H9 (cell line): ENCODE measurements at regions not wholly inside any gene's neighbourhood (a gene's known extent, or its start where the extent isn't known, plus 50 kb on each side); places are given as distances from the start of the nearest gene placed in this dataset.

Experiments
- DNase-seq: peaks from one replicate; pipeline ENCODE4 v3.0.0-alpha.2; 2017
- H2AFZ ChIP-seq: one replicate; pipeline ENCODE4 v1.6.1; 2013; ENCODE audit warnings: mild to moderate bottlenecking, low read length, control low read depth, moderate library complexity
- H2AK5ac ChIP-seq: 2 replicates; pipeline ENCODE4 v1.6.1; 2013; ENCODE audit warnings: low read length, control low read depth, mixed read lengths; ENCODE audit not compliant: insufficient read length
- H2BK120ac ChIP-seq: one replicate; pipeline ENCODE4 v1.6.1; 2013; ENCODE audit warnings: low read depth, mild to moderate bottlenecking, low read length, control low read depth, inconsistent platforms; ENCODE audit not compliant: poor library complexity, severe bottlenecking
- H2BK12ac ChIP-seq: 2 replicates; pipeline ENCODE4 v1.6.1; 2013; ENCODE audit warnings: low read length, control low read depth, mixed read lengths, low read depth; ENCODE audit not compliant: insufficient read length
- H2BK15ac ChIP-seq: 2 replicates; pipeline ENCODE4 v1.6.1; 2013; ENCODE audit warnings: low read depth, low read length, control low read depth
- H2BK20ac ChIP-seq: one replicate; pipeline ENCODE4 v1.6.1; 2013; ENCODE audit warnings: low read depth, mild to moderate bottlenecking, low read length, control low read depth, inconsistent platforms; ENCODE audit not compliant: poor library complexity, severe bottlenecking
- H2BK5ac ChIP-seq: 2 replicates; pipeline ENCODE4 v1.6.1; 2013; ENCODE audit warnings: low read length, control low read depth, mixed read lengths; ENCODE audit not compliant: insufficient read length
- H3K14ac ChIP-seq: 2 replicates; pipeline ENCODE4 v1.6.1; 2013; ENCODE audit warnings: low read length, control low read depth; ENCODE audit not compliant: insufficient read depth
- H3K18ac ChIP-seq: 2 replicates; pipeline ENCODE4 v1.6.1; 2013; ENCODE audit warnings: low read depth, mild to moderate bottlenecking, mixed read lengths, low read length, control low read depth; ENCODE audit not compliant: insufficient read length
- H3K23ac ChIP-seq: 2 replicates; pipeline ENCODE4 v1.6.1; 2013; ENCODE audit warnings: low read length, control low read depth, mixed read lengths, low read depth; ENCODE audit not compliant: insufficient read length
- H3K23me2 ChIP-seq: 2 replicates; pipeline ENCODE4 v1.6.1; 2013; ENCODE audit warnings: low read depth, mild to moderate bottlenecking, mixed read lengths, low read length, control low read depth; ENCODE audit not compliant: insufficient read length, poor library complexity, severe bottlenecking
- H3K27ac ChIP-seq: 2 replicates; pipeline ENCODE4 v1.5.1; 2013; ENCODE audit warnings: low read length, control low read depth, mixed read lengths, low read depth; ENCODE audit not compliant: insufficient read length
- H3K27me3 ChIP-seq: 2 replicates; pipeline ENCODE4 v1.6.1; 2013; ENCODE audit warnings: low read length, control low read depth, inconsistent platforms; ENCODE audit not compliant: insufficient read depth
- H3K4ac ChIP-seq: 2 replicates; pipeline ENCODE4 v1.6.1; 2013; ENCODE audit warnings: low read depth, mild to moderate bottlenecking, control low read depth, inconsistent platforms, low read length, moderate library complexity
- H3K4me1 ChIP-seq: 2 replicates; pipeline ENCODE4 v1.6.1; 2013; ENCODE audit warnings: low read length, control low read depth, inconsistent platforms; ENCODE audit not compliant: insufficient read depth
- H3K4me2 ChIP-seq: 2 replicates; pipeline ENCODE4 v1.6.1; 2013; ENCODE audit warnings: low read length, control low read depth, mixed read lengths; ENCODE audit not compliant: insufficient read length, insufficient read depth
- H3K56ac ChIP-seq: 2 replicates; pipeline ENCODE4 v1.6.1; 2013; ENCODE audit warnings: low read depth, mild to moderate bottlenecking, mixed read lengths, low read length, control low read depth; ENCODE audit not compliant: insufficient read length
- H3K79me1 ChIP-seq: 2 replicates; pipeline ENCODE4 v1.6.1; 2013; ENCODE audit warnings: low read depth, mild to moderate bottlenecking, moderate library complexity, low read length, control low read depth, inconsistent platforms; ENCODE audit not compliant: insufficient read depth, poor library complexity, severe bottlenecking
- H3K79me2 ChIP-seq: 2 replicates; pipeline ENCODE4 v1.6.1; 2013; ENCODE audit warnings: low read length, control low read depth, inconsistent platforms; ENCODE audit not compliant: insufficient read depth
- H3K9ac ChIP-seq: 2 replicates; pipeline ENCODE4 v1.6.1; 2013; ENCODE audit warnings: low read length, control low read depth, mixed read lengths; ENCODE audit not compliant: insufficient read length; ENCODE audit errors: extremely low read depth
- H3K9me3 ChIP-seq: one replicate; pipeline ENCODE4 v1.6.1; 2013; ENCODE audit warnings: low read depth, low read length, inconsistent platforms; ENCODE audit not compliant: control insufficient read depth
- H3T11ph ChIP-seq: one replicate; pipeline ENCODE4 v1.6.1; 2013; ENCODE audit warnings: mild to moderate bottlenecking, low read length, control low read depth, inconsistent platforms
- H4K20me1 ChIP-seq: one replicate; pipeline ENCODE4 v1.6.1; 2013; ENCODE audit not compliant: control insufficient read depth, insufficient read length, insufficient read depth
- H4K5ac ChIP-seq: 2 replicates; pipeline ENCODE4 v1.6.1; 2013; ENCODE audit warnings: low read depth, mild to moderate bottlenecking, mixed read lengths, low read length, control low read depth; ENCODE audit not compliant: insufficient read length
- H4K8ac ChIP-seq: replicated peaks from 2 replicates; pipeline ENCODE4 v1.6.1; 2013; ENCODE audit warnings: low read length, control low read depth, mixed read lengths, low read depth; ENCODE audit not compliant: insufficient read length
- H4K91ac ChIP-seq: 2 replicates; pipeline ENCODE4 v1.6.1; 2013; ENCODE audit warnings: low read depth, mild to moderate bottlenecking, moderate library complexity, mixed read lengths, low read length, control low read depth; ENCODE audit not compliant: insufficient read length
- H3K27ac Mint-ChIP-seq, 3 experiments: 2 replicates in 2 of 3; 3 replicates in 1 of 3; pipeline ENCODE4 v1.8.0; 2020 to 2021; ENCODE audit warnings: mixed read lengths in 3 of 3, mild to moderate bottlenecking in 1 of 3, moderate library complexity in 1 of 3
- H3K27me3 Mint-ChIP-seq: 2 replicates; pipeline ENCODE4 v1.8.0; 2021; ENCODE audit warnings: low read depth, mild to moderate bottlenecking, moderate library complexity, mixed read lengths
- H3K36me3 Mint-ChIP-seq, 3 experiments: 2 replicates in 2 of 3; 3 replicates in 1 of 3; pipeline ENCODE4 v1.8.0; 2020 to 2021; ENCODE audit warnings: low read depth in 3 of 3, mixed read lengths in 3 of 3; ENCODE audit not compliant: insufficient read depth in 1 of 3
- H3K4me1 Mint-ChIP-seq, 2 experiments: 2 replicates each; pipeline ENCODE4 v1.8.0; 2020; ENCODE audit warnings: mixed read lengths in 2 of 2
- H3K4me3 Mint-ChIP-seq, 2 experiments: 2 replicates in 1 of 2; 3 replicates in 1 of 2; pipeline ENCODE4 v1.8.0; 2020 to 2021; ENCODE audit warnings: mild to moderate bottlenecking in 2 of 2, mixed read lengths in 2 of 2, moderate library complexity in 1 of 2
- H3K9me3 Mint-ChIP-seq, 2 experiments: 2 replicates in 1 of 2; 3 replicates in 1 of 2; pipeline ENCODE4 v1.8.0; 2020; ENCODE audit warnings: mild to moderate bottlenecking in 2 of 2, mixed read lengths in 2 of 2, moderate library complexity in 1 of 2
- WGBS: extraction: QIAGEN DNeasy Blood & Tissue Kit; methylation state at CpG from one replicate; pipeline ENCODE4 v1.1.7; 2013; ENCODE audit warnings: missing lambda C conversion rate, low lambda C conversion rate, mixed read lengths; ENCODE audit not compliant: insufficient read length; ENCODE audit errors: extremely low coverage; 5-methylcytosine and 5-hydroxymethylcytosine counted together
- TF ChIP-seq, protein P1 (sequence below): fragments of 200-600 bp; sonication (generic); conservative IDR thresholded peaks from 3 replicates; pipeline ENCODE4 v1.8.0; 2021; ENCODE audit warnings: antibody characterized with exemption, mild to moderate bottlenecking

DNA sequence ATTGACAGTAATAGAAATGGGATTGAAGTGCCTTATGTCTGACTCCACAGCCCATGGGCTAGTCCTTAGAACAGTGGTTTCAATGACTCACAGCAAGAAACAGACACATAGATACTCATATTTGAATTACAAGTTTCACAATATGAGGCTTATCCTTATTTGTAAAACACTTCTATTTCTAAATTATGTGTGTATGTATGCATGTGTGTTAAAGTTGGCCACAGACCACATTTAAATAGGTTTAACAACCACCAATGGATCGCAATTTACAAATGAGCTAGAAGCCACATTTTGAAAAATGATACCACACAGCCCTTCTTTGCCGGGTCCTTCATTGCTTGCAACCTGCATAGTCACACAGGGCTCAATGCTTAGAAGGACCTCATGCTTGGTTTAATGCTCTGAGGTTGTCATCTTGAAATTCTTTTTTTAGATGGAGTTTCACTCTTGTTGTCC lies 157.8 kb upstream of the PREP start:
- H3K27me3 ChIP-seq: no peaks in the 10 kb centered on the region
- H3K79me2 ChIP-seq: no peaks in the 10 kb centered on the region
- no peak overlapping the region for H3K4ac ChIP-seq
- Mint-ChIP-seq H3K27me3 (no peaks in the 10 kb centered on the region), H3K27ac (no peak overlapping the region), H3K9me3 (peaks cover 12% of the 10 kb centered on the region in 2 experiments; a peak in 4 of 5 replicates), H3K4me3 (no peak overlapping the region), H3K36me3 (peaks cover 1 to 14% (median 3%) of the 10 kb centered on the region in 3 experiments; a peak in 4 of 7 replicates), H3K4me1 (peaks cover 10 to 15% of the 10 kb centered on the region in 2 experiments)
- no peak overlapping the region for H3K4me2 ChIP-seq
- no peak overlapping the region for H3K23ac ChIP-seq
- H2BK15ac ChIP-seq: no peak overlapping the region
- H3K23me2 ChIP-seq: no peaks in the 10 kb centered on the region
- H3K14ac ChIP-seq: no peak overlapping the region
- no peaks in the 10 kb centered on the region for H4K20me1 ChIP-seq
- no peak overlapping the region for H2BK120ac ChIP-seq
- DNase-seq: no peak
- no peaks in the 10 kb centered on the region for H3K9me3 ChIP-seq
- H2AFZ ChIP-seq: no peak overlapping the region
- no peak overlapping the region for H3T11ph ChIP-seq
- no CpG with 5 or more reads among the region's 2 CpGs for WGBS
- H2AK5ac ChIP-seq: no peak overlapping the region
- no peak overlapping the region for H2BK20ac ChIP-seq
- H3K18ac ChIP-seq: no peak overlapping the region
- H3K9ac ChIP-seq: no peak overlapping the region
- H3K27ac ChIP-seq: no peak overlapping the region
- H3K4me1 ChIP-seq: no peaks in the 10 kb centered on the region; the same call in 1 of the 2 replicates
- H4K8ac ChIP-seq: no peak overlapping the region
- no peaks in the 10 kb centered on the region for H3K79me1 ChIP-seq
- H4K91ac ChIP-seq: no peak overlapping the region
- TF ChIP-seq, protein P1, sequence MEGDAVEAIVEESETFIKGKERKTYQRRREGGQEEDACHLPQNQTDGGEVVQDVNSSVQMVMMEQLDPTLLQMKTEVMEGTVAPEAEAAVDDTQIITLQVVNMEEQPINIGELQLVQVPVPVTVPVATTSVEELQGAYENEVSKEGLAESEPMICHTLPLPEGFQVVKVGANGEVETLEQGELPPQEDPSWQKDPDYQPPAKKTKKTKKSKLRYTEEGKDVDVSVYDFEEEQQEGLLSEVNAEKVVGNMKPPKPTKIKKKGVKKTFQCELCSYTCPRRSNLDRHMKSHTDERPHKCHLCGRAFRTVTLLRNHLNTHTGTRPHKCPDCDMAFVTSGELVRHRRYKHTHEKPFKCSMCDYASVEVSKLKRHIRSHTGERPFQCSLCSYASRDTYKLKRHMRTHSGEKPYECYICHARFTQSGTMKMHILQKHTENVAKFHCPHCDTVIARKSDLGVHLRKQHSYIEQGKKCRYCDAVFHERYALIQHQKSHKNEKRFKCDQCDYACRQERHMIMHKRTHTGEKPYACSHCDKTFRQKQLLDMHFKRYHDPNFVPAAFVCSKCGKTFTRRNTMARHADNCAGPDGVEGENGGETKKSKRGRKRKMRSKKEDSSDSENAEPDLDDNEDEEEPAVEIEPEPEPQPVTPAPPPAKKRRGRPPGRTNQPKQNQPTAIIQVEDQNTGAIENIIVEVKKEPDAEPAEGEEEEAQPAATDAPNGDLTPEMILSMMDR: no peak
- no peak overlapping the region for H2BK5ac ChIP-seq
- no peak overlapping the region for H2BK12ac ChIP-seq
- H3K56ac ChIP-seq: no peak overlapping the region
- no peak overlapping the region for H4K5ac ChIP-seq
